ENCODE measurements at regions not wholly inside any gene's neighbourhood (a gene's known extent, or its start where the extent isn't known, plus 50 kb on each side); places are given as distances from the start of the nearest gene placed in this dataset.

DNA sequence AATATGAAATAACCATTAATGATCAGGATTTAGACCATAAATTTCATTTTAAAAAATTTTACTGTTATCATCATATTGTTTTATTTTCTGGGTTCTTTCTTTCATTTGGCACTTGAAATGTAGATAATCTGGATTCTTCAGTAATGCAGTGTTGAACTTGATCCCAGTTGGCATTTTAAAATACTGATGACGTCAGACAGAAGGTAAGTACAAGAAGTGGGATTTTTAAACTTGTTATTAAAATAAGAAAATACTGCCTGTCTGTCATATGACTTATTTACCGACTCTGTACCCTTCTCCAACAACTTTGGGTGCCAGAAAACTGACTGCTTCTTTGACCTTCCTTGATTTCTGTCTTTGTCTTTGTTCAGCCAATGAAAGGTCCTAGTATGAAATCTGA lies 415.1 kb upstream of the NEGR1 start:
- no peak for TF ChIP-seq CTCF (IDR thresholded peaks at IDR 0.05; ENCODE audit: insufficient read depth, missing control alignments)
- FAIRE-seq, result no peak
- no peak for DNase-seq (ENCODE audit: insufficient read length, low spot score)

DNA sequence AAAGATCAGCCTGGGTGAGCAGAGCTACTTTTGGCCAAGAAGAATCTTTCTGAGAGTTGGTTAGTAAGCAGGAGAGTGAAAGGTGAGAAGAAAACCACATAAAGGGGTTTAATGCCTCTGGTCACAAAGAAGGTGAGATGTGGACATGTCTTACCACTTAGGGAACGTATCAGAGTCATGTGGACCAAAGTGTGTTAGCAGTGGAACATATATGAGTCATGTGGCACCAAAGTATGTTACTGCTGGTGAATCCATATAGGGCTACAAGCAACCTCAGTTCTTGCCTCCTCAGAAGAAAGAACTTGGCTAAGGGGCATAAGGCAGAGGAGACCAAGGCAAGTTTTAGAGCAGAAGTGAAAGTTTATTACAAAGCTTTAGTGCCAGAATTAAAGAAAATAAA lies 411.6 kb upstream of the NEGR1 start:
- no peak for TF ChIP-seq CTCF (IDR thresholded peaks at IDR 0.05; ENCODE audit: insufficient read depth, missing control alignments)
- FAIRE-seq (no peak), DNase-seq (ENCODE audit: insufficient read length, low spot score) (no peak)

- FAIRE-seq (no peak), DNase-seq (ENCODE audit: insufficient read length, low spot score) (no peak)
- TF ChIP-seq CTCF (IDR thresholded peaks at IDR 0.05; ENCODE audit: insufficient read depth, missing control alignments), result no peak
These were observed 411.0 kb upstream of the NEGR1 start for GRCh38 chr1:72693376-72693775.

DNA sequence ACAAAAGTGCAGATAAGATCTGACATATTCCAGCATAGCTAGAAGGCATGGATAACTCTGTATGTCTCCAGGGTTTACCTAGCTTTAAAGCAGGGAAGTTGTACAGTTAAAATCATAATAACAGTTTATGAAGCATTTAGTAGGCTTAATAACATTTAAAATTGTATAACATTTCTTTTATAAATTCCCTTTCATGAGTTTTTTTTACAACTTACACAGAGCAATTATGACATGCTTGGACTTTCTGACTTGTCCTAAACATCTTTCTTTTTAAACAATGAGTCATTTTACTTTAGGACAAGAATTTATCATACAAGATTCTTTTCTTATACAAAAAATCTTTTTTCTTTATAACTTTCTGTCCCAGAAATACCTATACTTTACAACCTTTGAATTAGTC lies 408.5 kb upstream of the NEGR1 start:
- TF ChIP-seq CTCF (IDR thresholded peaks at IDR 0.05; ENCODE audit: insufficient read depth, missing control alignments), result no peak
- FAIRE-seq (no peak), DNase-seq (ENCODE audit: insufficient read length, low spot score) (no peak)

GRCh38 chr1:72678683-72679082 lies 396.3 kb upstream of the NEGR1 start:
- no peak for TF ChIP-seq CTCF (IDR thresholded peaks at IDR 0.05; ENCODE audit: insufficient read depth, missing control alignments)
- DNase-seq (ENCODE audit: insufficient read length, low spot score), result no peak
- FAIRE-seq, result no peak

- FAIRE-seq (no peak), DNase-seq (ENCODE audit: insufficient read length, low spot score) (no peak)
- TF ChIP-seq CTCF (IDR thresholded peaks at IDR 0.05; ENCODE audit: insufficient read depth, missing control alignments), result no peak
These were observed 388.6 kb upstream of the NEGR1 start for GRCh38 chr1:72670902-72671301.

DNA sequence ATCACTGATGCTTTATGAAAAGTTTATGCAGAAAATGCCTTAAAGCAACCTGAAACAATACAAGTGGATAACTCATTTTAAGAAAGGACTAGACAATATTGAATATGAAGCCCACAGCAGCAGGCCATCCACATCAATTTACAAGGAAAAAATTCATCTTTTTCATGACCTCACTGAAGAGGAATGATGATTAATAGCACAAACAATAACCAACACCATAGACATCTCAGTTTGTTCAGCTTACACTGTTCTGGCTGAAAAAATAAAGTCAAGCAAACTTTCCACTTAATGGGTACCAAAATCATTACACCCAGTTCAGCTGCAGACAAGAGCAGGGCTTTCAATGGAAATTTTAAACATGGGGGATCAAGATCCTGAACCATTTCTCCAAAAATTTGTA lies 380.6 kb upstream of the NEGR1 start:
- FAIRE-seq (no peak), DNase-seq (ENCODE audit: insufficient read length, low spot score) (no peak)
- no peak for TF ChIP-seq CTCF (IDR thresholded peaks at IDR 0.05; ENCODE audit: insufficient read depth, missing control alignments)
